A549 (cell line): ENCODE measurements at regions not wholly inside any gene's neighbourhood (a gene's known extent, or its start where the extent isn't known, plus 50 kb on each side); places are given as distances from the start of the nearest gene placed in this dataset.

ENCODE experiments used
- ATAC-seq, 2 experiments: fragments of 200-7000 bp in 1 of 2; fragments of >200 bp in 1 of 2; cut with Nextera tagmentation in 1 of 2; cut with Tn5 transposase in 1 of 2; 3 replicates each; pipeline versions ENCODE4 v1.8.0 to v1.9.1; 2018 to 2020; ENCODE audit warnings: mild to moderate bottlenecking in 1 of 2, moderate library complexity in 1 of 2
- CTCF ChIA-PET: fragments of 300-600 bp; sonication (Branson Sonifier 250); formaldehyde crosslinking; extraction: SDS; loops from one replicate; lab custom pipeline; 2021; ENCODE audit warnings: antibody characterized with exemption, inconsistent platforms; lab: Yijun Ruan, JAX
- POLR2A ChIA-PET: fragments of 350-600 bp; formaldehyde crosslinking; extraction: SDS; loops from one replicate; lab custom pipeline; 2021; ENCODE audit warnings: antibody characterized with exemption, inconsistent platforms; lab: Yijun Ruan, JAX
- DNase-seq, 2 experiments: peaks; one replicate each; pipeline versions ENCODE4 v3.0.0 to v3.0.0-alpha.2; 2011 to 2016; ENCODE audit warnings: low read depth in 1 of 2, low spot score in 1 of 2
- FAIRE-seq: peaks from 2 replicates; lab custom pipeline; 2011; peaks lifted over from hg19 to GRCh38; lab: Jason Lieb, UNC
- H3K27ac ChIP-seq, 2 experiments: fragments of >200 bp; sonication (Bioruptor Twin); formaldehyde crosslinking; 3 replicates each; pipeline ENCODE4 v1.5.1; 2016 to 2017
- H3K4me1 ChIP-seq: fragments of >200 bp; sonication (Bioruptor Twin); formaldehyde crosslinking; 3 replicates; pipeline ENCODE4 v1.6.1; 2016
- H3K4me2 ChIP-seq: fragments of >200 bp; sonication (Bioruptor Twin); formaldehyde crosslinking; 3 replicates; pipeline ENCODE4 v1.6.1; 2016
- H3K4me3 ChIP-seq: fragments of >200 bp; sonication (Bioruptor Twin); formaldehyde crosslinking; 3 replicates; pipeline ENCODE4 v1.5.1; 2016
- H3K9me3 ChIP-seq: fragments of >200 bp; sonication (Bioruptor Twin); formaldehyde crosslinking; 3 replicates; pipeline ENCODE4 v1.6.1; 2016
- CHD4 ChIP-seq: fragments of 200-600 bp; sonication (generic); IDR thresholded peaks from 2 replicates; pipeline ENCODE4 v1.6.1; 2016; ENCODE audit warnings: antibody characterized with exemption, mild to moderate bottlenecking, borderline replicate concordance
- EP300 ChIP-seq, 2 experiments: fragments of >200 bp; sonication (Bioruptor Twin); formaldehyde crosslinking; IDR thresholded peaks; 2 replicates in 1 of 2; 3 replicates in 1 of 2; pipeline ENCODE4 v1.6.1; 2016 to 2017
- ESRRA ChIP-seq: fragments of 150-350 bp; IDR thresholded peaks from 2 replicates; pipeline ENCODE4 v1.6.1; 2014; ENCODE audit warnings: mild to moderate bottlenecking, low read length, borderline replicate concordance
- FOSL2 ChIP-seq, 2 experiments: fragments of 450-650 bp in 1 of 2; fragments of >200 bp in 1 of 2; sonication (Bioruptor Twin) in 1 of 2; formaldehyde crosslinking; IDR thresholded peaks; 2 replicates each; pipeline versions ENCODE4 v1.5.0 to v1.6.1; 2016 to 2020; ENCODE audit warnings: mild to moderate bottlenecking in 1 of 2, moderate library complexity in 1 of 2
- GATA3 ChIP-seq: IDR thresholded peaks from 2 replicates; pipeline ENCODE4 v1.6.1; 2012; ENCODE audit warnings: borderline replicate concordance
- HDAC2 ChIP-seq: fragments of 200-600 bp; sonication (generic); IDR thresholded peaks from 2 replicates; pipeline ENCODE4 v1.6.1; 2016
- HEYL ChIP-seq: fragments of 250-450 bp; sonication (Bioruptor Pico); IDR thresholded peaks from 2 replicates; pipeline ENCODE4 v1.8.0; 2021; ENCODE audit warnings: mild to moderate bottlenecking, moderate library complexity
- MAFK ChIP-seq: fragments of 450-650 bp; IDR thresholded peaks from 2 replicates; pipeline ENCODE4 v1.6.1; 2014; ENCODE audit not compliant: partially characterized antibody
- MAZ ChIP-seq: fragments of 150-350 bp; IDR thresholded peaks from 2 replicates; pipeline ENCODE4 v1.6.1; 2014; ENCODE audit warnings: antibody characterized with exemption, low read depth, low read length, borderline replicate concordance
- MYC ChIP-seq: IDR thresholded peaks from 2 replicates; pipeline ENCODE4 v1.6.1; 2012; ENCODE audit warnings: mild to moderate bottlenecking, inconsistent platforms, low read length, improper control_type of control experiment, borderline replicate concordance
- PHF8 ChIP-seq: fragments of 200-600 bp; sonication (generic); IDR thresholded peaks from 2 replicates; pipeline ENCODE4 v1.6.1; 2016; ENCODE audit warnings: low read depth, mild to moderate bottlenecking, antibody characterized with exemption, moderate library complexity, borderline replicate concordance
- SMC3 ChIP-seq: fragments of >200 bp; sonication (Bioruptor Twin); formaldehyde crosslinking; IDR thresholded peaks from 3 replicates; pipeline ENCODE4 v1.6.1; 2018; ENCODE audit warnings: inconsistent platforms
- SREBF2 ChIP-seq: fragments of 450-650 bp; IDR thresholded peaks from 2 replicates; pipeline ENCODE4 v1.6.1; 2014; ENCODE audit warnings: mild to moderate bottlenecking, moderate library complexity
- TP53 ChIP-seq: fragments of 250-450 bp; sonication (Bioruptor Pico); IDR thresholded peaks from 2 replicates; pipeline ENCODE4 v1.5.0; 2021; ENCODE audit warnings: mild to moderate bottlenecking, moderate library complexity
- ZFP36 ChIP-seq: fragments of 450-650 bp; IDR thresholded peaks from 2 replicates; pipeline ENCODE4 v1.6.1; 2014; ENCODE audit warnings: borderline replicate concordance; ENCODE audit not compliant: partially characterized antibody
- ZSCAN20 ChIP-seq: fragments of 250-450 bp; sonication (Bioruptor Pico); IDR thresholded peaks from 2 replicates; pipeline ENCODE4 v1.8.0; 2022; ENCODE audit warnings: mild to moderate bottlenecking, moderate library complexity
- WGBS: methylation state at CpG from one replicate; pipeline ENCODE4 v1.1.6; 2017; ENCODE audit errors: missing lambda C conversion rate; 5-methylcytosine and 5-hydroxymethylcytosine counted together
- TF ChIP-seq, protein P1 (sequence below): fragments of 250-450 bp; sonication (Bioruptor Pico); IDR thresholded peaks from 2 replicates; pipeline ENCODE4 v1.5.0; 2020; ENCODE audit warnings: low read depth, mild to moderate bottlenecking, moderate library complexity
- TF ChIP-seq, protein P2 (sequence below): fragments of 150-350 bp; IDR thresholded peaks from 2 replicates; pipeline ENCODE4 v1.6.1; 2014; ENCODE audit warnings: low read depth, mild to moderate bottlenecking, low read length
- TF ChIP-seq, protein P3 (sequence below): fragments of >200 bp; sonication (Bioruptor Twin); formaldehyde crosslinking; IDR thresholded peaks from 3 replicates; pipeline ENCODE4 v1.6.1; 2016
- TF ChIP-seq, protein P4 (sequence below): fragments of >200 bp; sonication (Bioruptor Twin); formaldehyde crosslinking; IDR thresholded peaks from 2 replicates; pipeline ENCODE4 v1.6.1; 2016

DNA sequence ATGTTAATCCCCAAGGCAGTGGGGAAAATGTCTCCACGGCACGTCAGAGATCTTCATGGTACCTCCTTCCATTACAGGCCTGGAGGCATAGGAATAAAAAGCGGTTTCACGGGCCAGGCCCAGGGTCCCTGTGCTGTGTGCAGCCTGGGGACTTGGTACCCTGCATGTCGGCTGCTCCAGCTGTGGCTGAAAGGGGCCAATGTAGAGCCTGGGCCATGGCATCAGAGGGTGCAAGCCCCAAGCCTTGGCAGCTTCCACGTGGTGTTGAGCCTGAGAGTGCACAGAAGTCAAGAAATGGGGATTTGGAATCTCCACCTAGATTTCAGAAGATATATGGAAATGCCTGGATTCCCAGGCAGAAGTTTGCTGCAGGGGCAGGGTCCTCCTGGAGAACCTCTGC, 508.9 kb upstream of the COX7C start (continued):
- TF ChIP-seq ZSCAN20, result no peak
- no peak for TF ChIP-seq ESRRA
- no peak for TF ChIP-seq GATA3
- TF ChIP-seq FOSL2 (IDR thresholded peaks at IDR 0.05), result no peak
- TF ChIP-seq FOSL2 (CRISPR knock-in tag; IDR thresholded peaks at IDR 0.05), result no peak
- TF ChIP-seq CHD4, result no peak
- TF ChIP-seq, protein P1, sequence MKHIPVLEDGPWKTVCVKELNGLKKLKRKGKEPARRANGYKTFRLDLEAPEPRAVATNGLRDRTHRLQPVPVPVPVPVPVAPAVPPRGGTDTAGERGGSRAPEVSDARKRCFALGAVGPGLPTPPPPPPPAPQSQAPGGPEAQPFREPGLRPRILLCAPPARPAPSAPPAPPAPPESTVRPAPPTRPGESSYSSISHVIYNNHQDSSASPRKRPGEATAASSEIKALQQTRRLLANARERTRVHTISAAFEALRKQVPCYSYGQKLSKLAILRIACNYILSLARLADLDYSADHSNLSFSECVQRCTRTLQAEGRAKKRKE, result no peak
- TF ChIP-seq TP53 (CRISPR knock-in tag), result no peak
- TF ChIP-seq MYC, result no peak
- TF ChIP-seq ZFP36, result no peak
- TF ChIP-seq, protein P2, sequence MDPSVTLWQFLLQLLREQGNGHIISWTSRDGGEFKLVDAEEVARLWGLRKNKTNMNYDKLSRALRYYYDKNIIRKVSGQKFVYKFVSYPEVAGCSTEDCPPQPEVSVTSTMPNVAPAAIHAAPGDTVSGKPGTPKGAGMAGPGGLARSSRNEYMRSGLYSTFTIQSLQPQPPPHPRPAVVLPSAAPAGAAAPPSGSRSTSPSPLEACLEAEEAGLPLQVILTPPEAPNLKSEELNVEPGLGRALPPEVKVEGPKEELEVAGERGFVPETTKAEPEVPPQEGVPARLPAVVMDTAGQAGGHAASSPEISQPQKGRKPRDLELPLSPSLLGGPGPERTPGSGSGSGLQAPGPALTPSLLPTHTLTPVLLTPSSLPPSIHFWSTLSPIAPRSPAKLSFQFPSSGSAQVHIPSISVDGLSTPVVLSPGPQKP, result no peak
- TF ChIP-seq HDAC2, result no peak

- no peak for FAIRE-seq
- CTCF ChIA-PET, result no interaction called here
Measured at GRCh38 chr5:86112249-86112648, 505.5 kb upstream of the COX7C start.

GRCh38 chr5:86115164-86115563, 502.6 kb upstream of the COX7C start:
- no peak for ATAC-seq
- Histone ChIP-seq H3K4me3 (no peak overlapping the region), H3K4me1 (no peaks in the 10 kb centered on the region), H3K27ac (no peak overlapping the region), H3K4me2 (no peak overlapping the region), H3K9me3 (no peaks in the 10 kb centered on the region)
- 44% methylated on average over 1 of the region's 1 CpG for WGBS
- CTCF ChIA-PET, result interaction anchor here (0.6 kb wide), 1 partner anchor 46 kb away, joined by 4 read pairs; no protein-coding TSS in a partner anchor
- no peak for DNase-seq
- FAIRE-seq, result no peak
- TF ChIP-seq MAZ (no peak), MAFK (peak; percentile 33)
- POLR2A ChIA-PET, result no interaction called here

More at GRCh38 chr5:86112249-86112648, 505.5 kb upstream of the COX7C start:
- Histone ChIP-seq H3K4me2 (no peak overlapping the region), H3K4me3 (no peak overlapping the region), H3K9me3 (no peaks in the 10 kb centered on the region), H3K27ac (no peak overlapping the region), H3K4me1 (no peaks in the 10 kb centered on the region)
- POLR2A ChIA-PET, result no interaction called here
- no peak for ATAC-seq
- TF ChIP-seq HEYL, result no peak
- DNase-seq, result no peak

GRCh38 chr5:86118542-86118941, 499.2 kb upstream of the COX7C start:
- WGBS, result 3% methylated on average over 1 of the region's 1 CpG
- ChIA-PET CTCF (no interaction called here), POLR2A (no interaction called here)
- ATAC-seq (peak; percentile 39 to 72; a peak in 3 of 6 replicates), FAIRE-seq (no peak), DNase-seq (peak; percentile 1 to 13)
- Histone ChIP-seq H3K4me2 (no peak overlapping the region), H3K9me3 (no peaks in the 10 kb centered on the region), H3K27ac (no peak overlapping the region), H3K4me3 (no peak overlapping the region), H3K4me1 (no peaks in the 10 kb centered on the region)
- TF ChIP-seq ZSCAN20 (no peak), PHF8 (no peak)

- Histone ChIP-seq H3K27ac (no peak overlapping the region), H3K4me1 (no peaks in the 10 kb centered on the region), H3K4me3 (no peak overlapping the region), H3K4me2 (no peak overlapping the region), H3K9me3 (no peaks in the 10 kb centered on the region)
- WGBS, result 43% methylated on average over 3 of the region's 3 CpGs
- FAIRE-seq (no peak), ATAC-seq (no peak), DNase-seq (no peak)
- ChIA-PET CTCF (no interaction called here), POLR2A (no interaction called here)
- TF ChIP-seq EP300 (IDR thresholded peaks at IDR 0.05) (no peak), SMC3 (no peak), TP53 (CRISPR knock-in tag) (no peak), SREBF2 (no peak)
- TF ChIP-seq, protein P3, sequence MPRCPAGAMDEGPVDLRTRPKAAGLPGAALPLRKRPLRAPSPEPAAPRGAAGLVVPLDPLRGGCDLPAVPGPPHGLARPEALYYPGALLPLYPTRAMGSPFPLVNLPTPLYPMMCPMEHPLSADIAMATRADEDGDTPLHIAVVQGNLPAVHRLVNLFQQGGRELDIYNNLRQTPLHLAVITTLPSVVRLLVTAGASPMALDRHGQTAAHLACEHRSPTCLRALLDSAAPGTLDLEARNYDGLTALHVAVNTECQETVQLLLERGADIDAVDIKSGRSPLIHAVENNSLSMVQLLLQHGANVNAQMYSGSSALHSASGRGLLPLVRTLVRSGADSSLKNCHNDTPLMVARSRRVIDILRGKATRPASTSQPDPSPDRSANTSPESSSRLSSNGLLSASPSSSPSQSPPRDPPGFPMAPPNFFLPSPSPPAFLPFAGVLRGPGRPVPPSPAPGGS, result no peak
- TF ChIP-seq, protein P4, sequence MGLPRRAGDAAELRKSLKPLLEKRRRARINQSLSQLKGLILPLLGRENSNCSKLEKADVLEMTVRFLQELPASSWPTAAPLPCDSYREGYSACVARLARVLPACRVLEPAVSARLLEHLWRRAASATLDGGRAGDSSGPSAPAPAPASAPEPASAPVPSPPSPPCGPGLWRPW, result no peak
Measured at GRCh38 chr5:86124333-86124732, 493.4 kb upstream of the COX7C start.
